AG09319 (cell line): ENCODE measurements at regions not wholly inside any gene's neighbourhood (a gene's known extent, or its start where the extent isn't known, plus 50 kb on each side); places are given as distances from the start of the nearest gene placed in this dataset.

Experiments
- DNase-seq: peaks from one replicate; pipeline ENCODE4 v3.0.0-alpha.2; 2010; ENCODE audit warnings: low read depth; ENCODE audit errors: extremely low read depth
- CTCF ChIP-seq: IDR thresholded peaks from 2 replicates; pipeline ENCODE4 v1.5.1; 2011; ENCODE audit warnings: low read depth, mild to moderate bottlenecking, inconsistent platforms, low read length, moderate library complexity

GRCh38 chr21:15526798-15527197 lies 203.0 kb upstream of the USP25 start:
- TF ChIP-seq CTCF: no peak

GRCh38 chr21:15528346-15528745 lies 201.4 kb upstream of the USP25 start:
- TF ChIP-seq CTCF: no peak
- no peak for DNase-seq

More at GRCh38 chr21:15526798-15527197, 203.0 kb upstream of the USP25 start:
- DNase-seq: no peak

- TF ChIP-seq CTCF: no peak
These were observed 197.8 kb upstream of the USP25 start for GRCh38 chr21:15531986-15532385.

GRCh38 chr21:15533618-15534017 lies 196.2 kb upstream of the USP25 start:
- TF ChIP-seq CTCF: no peak
- DNase-seq: no peak

More at GRCh38 chr21:15531986-15532385, 197.8 kb upstream of the USP25 start:
- DNase-seq: no peak

- DNase-seq: no peak
These were observed 195.3 kb upstream of the USP25 start for GRCh38 chr21:15534450-15534886.

GRCh38 chr21:15539376-15539775 lies 190.4 kb upstream of the USP25 start:
- DNase-seq: peak; percentile 20
- TF ChIP-seq CTCF: no peak

More at GRCh38 chr21:15534450-15534886, 195.3 kb upstream of the USP25 start:
- TF ChIP-seq CTCF: no peak

GRCh38 chr21:15543473-15543872 lies 186.3 kb upstream of the USP25 start:
- no peak for DNase-seq
- TF ChIP-seq CTCF: no peak
